Hepatocyte (in vitro differentiated cells): ENCODE measurements at regions not wholly inside any gene's neighbourhood (a gene's known extent, or its start where the extent isn't known, plus 50 kb on each side); places are given as distances from the start of the nearest gene placed in this dataset.

Source experiments
- EZH2 ChIP-seq: fragments of 200-600 bp; sonication (generic); IDR thresholded peaks from 2 replicates; pipeline ENCODE4 v1.6.1; 2016; ENCODE audit warnings: antibody characterized with exemption, mild to moderate bottlenecking, borderline replicate concordance
- EZH2phosphoT487 ChIP-seq: fragments of 200-600 bp; sonication (generic); IDR thresholded peaks from one replicate; pipeline ENCODE4 v1.6.1; 2018; ENCODE audit warnings: antibody characterized with exemption, mild to moderate bottlenecking, low read depth, moderate library complexity; ENCODE audit not compliant: unreplicated experiment, severe bottlenecking
- TF ChIP-seq, protein P1 (sequence below): fragments of 200-600 bp; sonication (generic); IDR thresholded peaks from 2 replicates; pipeline ENCODE4 v1.5.1; 2016; ENCODE audit warnings: antibody characterized with exemption, mild to moderate bottlenecking; ENCODE audit not compliant: poor library complexity

DNA sequence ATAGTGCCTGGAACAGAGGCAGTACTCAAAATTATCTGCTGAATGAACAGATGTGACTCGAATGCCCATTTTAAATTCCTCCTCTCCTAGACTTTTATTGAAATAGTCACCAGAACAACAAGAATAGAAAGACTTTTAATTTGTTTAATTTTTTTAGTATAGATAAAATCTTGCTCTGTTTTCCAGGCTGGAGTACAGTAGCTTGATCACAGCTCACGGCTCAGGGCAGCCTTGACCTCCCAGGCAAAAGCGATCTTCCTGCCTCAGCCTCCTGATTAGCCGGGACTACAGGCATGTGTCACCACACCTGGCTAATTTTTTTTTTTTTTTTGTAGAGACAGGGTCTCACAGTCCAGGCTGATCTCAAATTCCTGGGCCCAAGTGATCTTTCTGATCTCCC, 120.9 kb upstream of the FREM2 start:
- TF ChIP-seq, protein P1, sequence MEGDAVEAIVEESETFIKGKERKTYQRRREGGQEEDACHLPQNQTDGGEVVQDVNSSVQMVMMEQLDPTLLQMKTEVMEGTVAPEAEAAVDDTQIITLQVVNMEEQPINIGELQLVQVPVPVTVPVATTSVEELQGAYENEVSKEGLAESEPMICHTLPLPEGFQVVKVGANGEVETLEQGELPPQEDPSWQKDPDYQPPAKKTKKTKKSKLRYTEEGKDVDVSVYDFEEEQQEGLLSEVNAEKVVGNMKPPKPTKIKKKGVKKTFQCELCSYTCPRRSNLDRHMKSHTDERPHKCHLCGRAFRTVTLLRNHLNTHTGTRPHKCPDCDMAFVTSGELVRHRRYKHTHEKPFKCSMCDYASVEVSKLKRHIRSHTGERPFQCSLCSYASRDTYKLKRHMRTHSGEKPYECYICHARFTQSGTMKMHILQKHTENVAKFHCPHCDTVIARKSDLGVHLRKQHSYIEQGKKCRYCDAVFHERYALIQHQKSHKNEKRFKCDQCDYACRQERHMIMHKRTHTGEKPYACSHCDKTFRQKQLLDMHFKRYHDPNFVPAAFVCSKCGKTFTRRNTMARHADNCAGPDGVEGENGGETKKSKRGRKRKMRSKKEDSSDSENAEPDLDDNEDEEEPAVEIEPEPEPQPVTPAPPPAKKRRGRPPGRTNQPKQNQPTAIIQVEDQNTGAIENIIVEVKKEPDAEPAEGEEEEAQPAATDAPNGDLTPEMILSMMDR, result no peak
- TF ChIP-seq EZH2phosphoT487 (no peak), EZH2 (no peak)
